GM19438 (cell line): ENCODE measurements at regions not wholly inside any gene's neighbourhood (a gene's known extent, or its start where the extent isn't known, plus 50 kb on each side); places are given as distances from the start of the nearest gene placed in this dataset.

ENCODE experiments used
- ATAC-seq: cut with Tn5 transposase; IDR thresholded peaks from one replicate; pipeline ENCODE4 v1.9.1; 2021; ENCODE audit warnings: low read depth; ENCODE audit not compliant: unreplicated experiment

GRCh38 chr13:111039735-111040134 is 75.4 kb upstream of the ARHGEF7 start:
- no peak for ATAC-seq

GRCh38 chr13:111038887-111039286 is 76.2 kb upstream of the ARHGEF7 start:
- no peak for ATAC-seq

- ATAC-seq, result no peak
Measured at GRCh38 chr13:111037927-111038326, 77.2 kb upstream of the ARHGEF7 start.

- no peak for ATAC-seq
Measured at GRCh38 chr13:111036665-111037064, 78.4 kb upstream of the ARHGEF7 start.

- no peak for ATAC-seq
Measured at GRCh38 chr13:111035861-111036260, 79.2 kb upstream of the ARHGEF7 start.

GRCh38 chr13:111034811-111035210 is 80.3 kb upstream of the ARHGEF7 start:
- ATAC-seq, result no peak

- no peak for ATAC-seq
Measured at GRCh38 chr13:111033172-111034130, 81.7 kb upstream of the ARHGEF7 start.

GRCh38 chr13:111031531-111031961 is 83.6 kb upstream of the ARHGEF7 start:
- ATAC-seq, result no peak

- ATAC-seq, result no peak
Measured at GRCh38 chr13:111029957-111030609, 85.0 kb upstream of the ARHGEF7 start.

GRCh38 chr13:111027458-111028439 is 87.4 kb upstream of the ARHGEF7 start:
- no peak for ATAC-seq

- ATAC-seq, result no peak
Measured at GRCh38 chr13:111025310-111025709, 89.8 kb upstream of the ARHGEF7 start.

- ATAC-seq, result no peak
Measured at GRCh38 chr13:111022886-111023285, 92.2 kb upstream of the ARHGEF7 start.

GRCh38 chr13:111022241-111022640 is 92.9 kb upstream of the ARHGEF7 start:
- no peak for ATAC-seq

- no peak for ATAC-seq
Measured at GRCh38 chr13:111021270-111021669, 93.8 kb upstream of the ARHGEF7 start.

- no peak for ATAC-seq
Measured at GRCh38 chr13:111020546-111020945, 94.6 kb upstream of the ARHGEF7 start.

- ATAC-seq, result no peak
Measured at GRCh38 chr13:111020021-111020420, 95.1 kb upstream of the ARHGEF7 start.

GRCh38 chr13:111017755-111018459 is 97.2 kb upstream of the ARHGEF7 start:
- ATAC-seq, result no peak

- ATAC-seq, result no peak
Measured at GRCh38 chr13:111013196-111013595, 98.3 kb upstream of the ANKRD10 start.

GRCh38 chr13:111011899-111012298 is 97.0 kb upstream of the ANKRD10 start:
- no peak for ATAC-seq

- no peak for ATAC-seq
Measured at GRCh38 chr13:111008351-111008750, 93.5 kb upstream of the ANKRD10 start.
